Central memory CD4-positive, alpha-beta T cell (primary cell): ENCODE measurements at regions not wholly inside any gene's neighbourhood (a gene's known extent, or its start where the extent isn't known, plus 50 kb on each side); places are given as distances from the start of the nearest gene placed in this dataset.

Experiments
- DNase-seq: peaks from one replicate; pipeline ENCODE4 v3.0.0; 2022

- DNase-seq: no peak
These were observed 1096.7 kb downstream of the KCNT2 start for GRCh38 chr1:195511501-195511900.

- DNase-seq: no peak
These were observed 1107.1 kb downstream of the KCNT2 start for GRCh38 chr1:195501118-195501517.

GRCh38 chr1:195495720-195496635, 1112.3 kb downstream of the KCNT2 start:
- DNase-seq: no peak

GRCh38 chr1:195482137-195482536, 1126.1 kb downstream of the KCNT2 start:
- no peak for DNase-seq

- no peak for DNase-seq
These were observed 1126.9 kb downstream of the KCNT2 start for GRCh38 chr1:195481293-195481692.

- DNase-seq: no peak
These were observed 1132.7 kb downstream of the KCNT2 start for GRCh38 chr1:195475568-195475967.

- no peak for DNase-seq
These were observed 1135.9 kb downstream of the KCNT2 start for GRCh38 chr1:195472291-195472690.

- DNase-seq: no peak
These were observed 1141.6 kb downstream of the KCNT2 start for GRCh38 chr1:195466639-195467038.

- DNase-seq: no peak
These were observed 1145.6 kb downstream of the KCNT2 start for GRCh38 chr1:195462646-195463045.

- no peak for DNase-seq
These were observed 1146.1 kb downstream of the KCNT2 start for GRCh38 chr1:195462152-195462551.

- no peak for DNase-seq
These were observed 1149.9 kb downstream of the KCNT2 start for GRCh38 chr1:195458365-195458764.

- DNase-seq: no peak
These were observed 1157.4 kb downstream of the KCNT2 start for GRCh38 chr1:195450794-195451193.

GRCh38 chr1:195439661-195440060, 1168.6 kb downstream of the KCNT2 start:
- no peak for DNase-seq

- no peak for DNase-seq
These were observed 1173.6 kb downstream of the KCNT2 start for GRCh38 chr1:195434566-195435203.

- DNase-seq: no peak
These were observed 1177.4 kb downstream of the KCNT2 start for GRCh38 chr1:195430826-195431225.

GRCh38 chr1:195428927-195429326, 1179.3 kb downstream of the KCNT2 start:
- DNase-seq: no peak

GRCh38 chr1:195415584-195415983, 1192.7 kb downstream of the KCNT2 start:
- no peak for DNase-seq

GRCh38 chr1:195394567-195394966, 1213.7 kb downstream of the KCNT2 start:
- no peak for DNase-seq

- DNase-seq: no peak
These were observed 1232.0 kb downstream of the KCNT2 start for GRCh38 chr1:195376190-195376589.

- DNase-seq: no peak
These were observed 1234.4 kb downstream of the KCNT2 start for GRCh38 chr1:195373856-195374255.

GRCh38 chr1:195345149-195345548, 1263.1 kb downstream of the KCNT2 start:
- no peak for DNase-seq

GRCh38 chr1:195337646-195338045, 1270.6 kb downstream of the KCNT2 start:
- no peak for DNase-seq

GRCh38 chr1:195336812-195337211, 1271.4 kb downstream of the KCNT2 start:
- no peak for DNase-seq

GRCh38 chr1:195335541-195335940, 1272.7 kb downstream of the KCNT2 start:
- DNase-seq: no peak
